ENCODE measurements at regions not wholly inside any gene's neighbourhood (a gene's known extent, or its start where the extent isn't known, plus 50 kb on each side); places are given as distances from the start of the nearest gene placed in this dataset.

GRCh38 chr6:112539355-112539754 is 192.2 kb downstream of the RFPL4B start:
- Mint-ChIP-seq H3K36me3 (ENCODE audit: low read depth) (peaks cover 19% of the 10 kb centered on the region; the same call in 2 of the 3 replicates), H3K9me3 (peaks cover 27% of the 10 kb centered on the region), H3K4me3 (no peak overlapping the region), H3K27ac (no peak overlapping the region), H3K4me1 (no peaks in the 10 kb centered on the region), H3K27me3 (ENCODE audit: insufficient read depth, low read depth, poor library complexity) (peaks cover 4% of the 10 kb centered on the region)
- Histone ChIP-seq H3K79me2 (replicated peaks; ENCODE audit: insufficient read depth) (no peaks in the 10 kb centered on the region), H4K20me1 (replicated peaks; ENCODE audit: insufficient read depth) (no peaks in the 10 kb centered on the region), H3K9me2 (ENCODE audit: insufficient read depth) (no peaks in the 10 kb centered on the region; the same call in 1 of the 2 replicates), H3K4me2 (no peak overlapping the region), H2AFZ (0 out of 2 replicates have a peak overlapping the region, but pooled peaks have one; percentile 4), H3F3A (replicated peaks; ENCODE audit: low read depth) (no peaks in the 10 kb centered on the region), H3K27ac (ENCODE audit: low read depth) (no peak overlapping the region), H3K27me3 (ENCODE audit: insufficient read depth) (no peaks in the 10 kb centered on the region), H3K36me3 (ENCODE audit: insufficient read depth) (peaks cover 4% of the 10 kb centered on the region; the same call in 1 of the 2 replicates), H3K4me3 (no peak overlapping the region), H3K4me1 (ENCODE audit: insufficient read depth) (no peaks in the 10 kb centered on the region)
- no peak for TF ChIP-seq CTCF (conservative IDR thresholded peaks at IDR 0.05; ENCODE audit: low read depth in 2 of 2)
- no peak for TF ChIP-seq JUNB (IDR thresholded peaks at IDR 0.05; ENCODE audit: unreplicated experiment)
- TF ChIP-seq ETS1 (IDR thresholded peaks at IDR 0.05), result no peak
- TF ChIP-seq CREB1 (CRISPR knock-in tag; IDR thresholded peaks at IDR 0.05; ENCODE audit: low read depth), result no peak
- no peak for TF ChIP-seq STAT1 (IDR thresholded peaks at IDR 0.05; ENCODE audit: unreplicated experiment)
- TF ChIP-seq NANOG (IDR thresholded peaks at IDR 0.05; ENCODE audit: borderline replicate concordance), result no peak
- TF ChIP-seq ZNF462 (CRISPR knock-in tag; IDR thresholded peaks at IDR 0.05), result no peak
- no peak for TF ChIP-seq ZNF331 (CRISPR knock-in tag; IDR thresholded peaks at IDR 0.05; ENCODE audit: low read depth)
- TF ChIP-seq POLR2AphosphoS5 (IDR thresholded peaks at IDR 0.05; ENCODE audit: low read depth), result no peak
- ATAC-seq, result no peak
- no peak for DNase-seq (ENCODE audit: low spot score)
